ENCODE measurements at regions not wholly inside any gene's neighbourhood (a gene's known extent, or its start where the extent isn't known, plus 50 kb on each side); places are given as distances from the start of the nearest gene placed in this dataset.

DNA sequence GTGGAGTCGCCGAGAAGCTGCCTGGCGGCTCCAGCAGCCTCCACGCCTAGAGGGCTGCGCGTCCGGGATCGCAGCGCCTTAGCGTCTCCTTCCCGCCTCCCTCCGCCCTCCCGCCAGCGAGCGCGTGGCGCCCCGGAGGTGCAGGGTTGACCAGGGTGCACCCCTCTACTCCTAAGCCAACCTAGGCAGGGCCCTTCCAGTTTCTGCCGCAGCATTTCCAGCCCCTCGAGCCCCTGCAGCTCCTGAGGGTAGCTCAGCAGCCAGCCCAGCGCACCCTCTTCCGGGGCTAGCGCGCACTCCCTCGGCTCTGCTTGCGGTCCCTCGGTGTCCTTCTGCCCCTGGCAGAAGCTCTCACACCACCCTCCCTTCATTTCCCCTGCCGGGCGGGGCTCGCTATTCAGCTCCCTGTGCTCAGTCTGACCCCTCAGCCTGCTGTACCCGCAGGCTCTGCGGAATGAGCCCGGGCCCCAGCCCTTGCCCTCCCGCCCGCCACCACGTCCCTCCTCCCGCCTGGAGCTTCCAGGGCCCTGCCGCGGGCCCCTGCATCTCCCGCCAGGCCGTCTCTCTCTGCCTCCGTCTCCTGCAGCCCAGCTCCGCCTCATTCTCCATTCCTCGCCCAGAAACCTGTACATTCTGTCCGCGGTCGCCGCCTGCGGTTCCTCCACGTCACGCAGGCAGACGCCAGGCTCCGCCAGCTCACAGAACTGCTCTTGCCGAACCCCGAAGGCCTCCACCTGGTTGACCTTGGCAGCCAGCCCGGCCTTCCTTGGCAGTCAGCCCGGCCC lies 61.8 kb downstream of the SPATA31C2 start:
- no peaks in the 10 kb centered on the region for H3K27me3 ChIP-seq (ENCODE audit: control insufficient read depth in 4 of 4, insufficient read depth in 4 of 4, low read length in 3 of 4)
- peak overlapping the region; percentile 54 to 75 (median 69) for H3K4me3 ChIP-seq (ENCODE audit: low read depth in 1 of 3, low read length in 3 of 3)
- under 1% methylated on average over 57 of the region's 57 CpGs for WGBS
- H3K9me3 ChIP-seq (ENCODE audit: control insufficient read depth in 4 of 4, low read length in 3 of 4), result no peaks in the 10 kb centered on the region
- peaks cover 3 to 16% (median 10%) of the 10 kb centered on the region in 4 donors for H3K4me1 ChIP-seq (ENCODE audit: control insufficient read depth in 4 of 4, insufficient read depth in 4 of 4, low read length in 3 of 4)
- no peaks in the 10 kb centered on the region for H3K36me3 ChIP-seq (ENCODE audit: control insufficient read depth in 4 of 4, insufficient read depth in 3 of 4, low read depth in 1 of 4, low read length in 3 of 4)
- H3K9ac ChIP-seq (ENCODE audit: low read depth in 1 of 2, low read length in 2 of 2), result peak overlapping the region in 1 of 2 donors; percentile 16
- H3K27ac ChIP-seq (ENCODE audit: low read depth in 1 of 2, low read length in 2 of 2), result peak overlapping the region; percentile 48 to 69
- DNase-seq (ENCODE audit: low spot score), result peak; percentile 83
- TF ChIP-seq CTCF (IDR thresholded peaks at IDR 0.05; ENCODE audit: low read depth, low read length, missing input control) (peak; percentile 21), SP1 (IDR thresholded peaks at IDR 0.05) (peak; percentile 62), RAD21 (IDR thresholded peaks at IDR 0.05) (peak in 1 of 2 donors; percentile 50), HNF4A (conservative IDR thresholded peaks at IDR 0.05) (peak in 1 of 2 donors; percentile 59), REST (IDR thresholded peaks at IDR 0.05) (peak; percentile 50), JUND (IDR thresholded peaks at IDR 0.05) (peak in 1 of 2 donors; percentile 37), NR2F2 (IDR thresholded peaks at IDR 0.05) (peak; percentile 89), FOXA2 (IDR thresholded peaks at IDR 0.05) (peak; percentile 31), FOXA1 (IDR thresholded peaks at IDR 0.05) (no peak), MAX (IDR thresholded peaks at IDR 0.05) (no peak), ZBTB33 (IDR thresholded peaks at IDR 0.05) (no peak), GABPA (IDR thresholded peaks at IDR 0.05 in 1 of 2, conservative IDR thresholded peaks at IDR 0.05 in 1 of 2) (no peak), YY1 (IDR thresholded peaks at IDR 0.05) (peak; percentile 63), RXRA (IDR thresholded peaks at IDR 0.05) (peak in 1 of 2 donors; percentile 72), HNF4G (IDR thresholded peaks at IDR 0.05) (no peak), TAF1 (conservative IDR thresholded peaks at IDR 0.05) (no peak), EGR1 (IDR thresholded peaks at IDR 0.05; ENCODE audit: low read depth in 2 of 2) (no peak)
- TF ChIP-seq, protein P1, sequence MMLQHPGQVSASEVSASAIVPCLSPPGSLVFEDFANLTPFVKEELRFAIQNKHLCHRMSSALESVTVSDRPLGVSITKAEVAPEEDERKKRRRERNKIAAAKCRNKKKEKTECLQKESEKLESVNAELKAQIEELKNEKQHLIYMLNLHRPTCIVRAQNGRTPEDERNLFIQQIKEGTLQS (IDR thresholded peaks at IDR 0.05), result no peak
